ENCODE measurements at regions not wholly inside any gene's neighbourhood (a gene's known extent, or its start where the extent isn't known, plus 50 kb on each side); places are given as distances from the start of the nearest gene placed in this dataset.

DNA sequence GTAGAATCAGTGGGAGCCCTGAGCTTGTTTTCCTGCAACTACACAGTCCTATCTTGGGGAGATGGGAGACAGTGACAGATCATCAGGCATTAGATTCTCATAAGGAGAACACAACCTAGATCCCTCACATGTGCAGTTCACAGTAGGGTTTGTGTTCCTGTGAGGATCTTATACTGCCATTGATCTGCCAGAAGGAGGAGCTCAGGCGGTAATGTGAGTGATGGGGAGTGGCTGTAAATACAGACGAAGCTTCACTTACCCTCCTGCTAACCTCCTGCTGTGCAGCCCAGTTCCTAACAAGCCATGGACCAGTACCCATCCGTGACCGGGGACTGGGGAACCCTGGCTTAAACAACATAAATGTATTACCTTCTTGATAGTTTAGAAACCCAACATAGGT, 1034.1 kb downstream of the BCL11B start:
- TF ChIP-seq EZH2 (IDR thresholded peaks at IDR 0.05; ENCODE audit: insufficient read depth, poor library complexity, severe bottlenecking), result no peak
- TF ChIP-seq EZH2phosphoT487 (IDR thresholded peaks at IDR 0.05; ENCODE audit: insufficient read depth, low read depth), result no peak

All from GM23248 (cell line).